ENCODE measurements at regions not wholly inside any gene's neighbourhood (a gene's known extent, or its start where the extent isn't known, plus 50 kb on each side); places are given as distances from the start of the nearest gene placed in this dataset.

DNA sequence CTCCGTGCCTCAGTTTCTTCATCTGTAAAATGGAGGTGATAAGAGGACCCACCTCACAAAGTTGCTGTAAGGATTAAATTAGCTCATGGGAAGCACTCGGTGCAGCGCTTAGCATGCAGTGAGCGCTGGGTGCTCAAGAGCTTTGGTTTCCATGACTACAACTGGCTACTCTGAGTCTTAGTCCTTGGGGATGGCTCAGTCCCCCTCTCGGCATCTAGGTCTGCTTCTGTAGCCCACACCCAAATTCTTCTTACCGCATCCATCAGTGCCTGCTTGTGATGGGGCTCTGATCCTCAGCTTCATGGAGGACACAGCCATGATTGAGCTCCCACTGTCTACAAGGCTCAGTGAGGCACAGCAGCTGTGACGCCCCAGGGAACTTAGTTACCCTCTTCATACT is 159.0 kb downstream of the ACTL8 start:
- H3K4me3 ChIP-seq (ENCODE audit: low read depth, low read length), result no peak overlapping the region
- H3K36me3 ChIP-seq, result no peaks in the 10 kb centered on the region
- no peak for DNase-seq
- no peaks in the 10 kb centered on the region for H3K27me3 ChIP-seq (ENCODE audit: insufficient read depth, low read depth, severe bottlenecking)
- no peak overlapping the region for H3K27ac ChIP-seq
- TF ChIP-seq, protein P1, sequence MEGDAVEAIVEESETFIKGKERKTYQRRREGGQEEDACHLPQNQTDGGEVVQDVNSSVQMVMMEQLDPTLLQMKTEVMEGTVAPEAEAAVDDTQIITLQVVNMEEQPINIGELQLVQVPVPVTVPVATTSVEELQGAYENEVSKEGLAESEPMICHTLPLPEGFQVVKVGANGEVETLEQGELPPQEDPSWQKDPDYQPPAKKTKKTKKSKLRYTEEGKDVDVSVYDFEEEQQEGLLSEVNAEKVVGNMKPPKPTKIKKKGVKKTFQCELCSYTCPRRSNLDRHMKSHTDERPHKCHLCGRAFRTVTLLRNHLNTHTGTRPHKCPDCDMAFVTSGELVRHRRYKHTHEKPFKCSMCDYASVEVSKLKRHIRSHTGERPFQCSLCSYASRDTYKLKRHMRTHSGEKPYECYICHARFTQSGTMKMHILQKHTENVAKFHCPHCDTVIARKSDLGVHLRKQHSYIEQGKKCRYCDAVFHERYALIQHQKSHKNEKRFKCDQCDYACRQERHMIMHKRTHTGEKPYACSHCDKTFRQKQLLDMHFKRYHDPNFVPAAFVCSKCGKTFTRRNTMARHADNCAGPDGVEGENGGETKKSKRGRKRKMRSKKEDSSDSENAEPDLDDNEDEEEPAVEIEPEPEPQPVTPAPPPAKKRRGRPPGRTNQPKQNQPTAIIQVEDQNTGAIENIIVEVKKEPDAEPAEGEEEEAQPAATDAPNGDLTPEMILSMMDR (IDR thresholded peaks at IDR 0.05; ENCODE audit: low read depth, low read length), result no peak
- H3K9me3 ChIP-seq (ENCODE audit: severe bottlenecking), result no peaks in the 10 kb centered on the region

DNA sequence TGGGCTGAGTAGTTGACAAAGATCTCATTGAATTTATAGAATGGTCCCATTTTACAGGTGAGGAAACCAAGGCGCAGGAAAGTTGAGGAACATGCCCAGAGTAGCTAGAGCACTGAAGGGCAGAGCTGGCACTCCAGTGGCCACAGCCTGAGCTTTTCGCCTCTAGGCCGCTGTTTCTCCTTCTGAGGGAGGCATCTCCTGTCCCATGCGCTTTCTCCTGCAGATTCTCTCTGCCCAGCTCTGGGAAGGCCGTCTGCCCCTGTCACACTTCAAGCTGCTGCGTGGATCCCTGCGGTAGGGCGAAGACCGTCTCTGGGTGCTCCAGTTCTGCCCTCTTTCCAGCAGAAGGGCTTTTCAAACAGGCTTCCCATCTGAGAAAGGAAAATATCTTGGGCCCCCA is 159.9 kb downstream of the ACTL8 start:
- Histone ChIP-seq H3K4me3 (ENCODE audit: low read depth, low read length) (no peak overlapping the region), H3K27me3 (ENCODE audit: insufficient read depth, low read depth, severe bottlenecking) (no peaks in the 10 kb centered on the region), H3K9me3 (ENCODE audit: severe bottlenecking) (no peaks in the 10 kb centered on the region), H3K36me3 (no peaks in the 10 kb centered on the region), H3K27ac (no peak overlapping the region)
- TF ChIP-seq, protein P1 (IDR thresholded peaks at IDR 0.05; ENCODE audit: low read depth, low read length), result no peak
- no peak for DNase-seq

DNA sequence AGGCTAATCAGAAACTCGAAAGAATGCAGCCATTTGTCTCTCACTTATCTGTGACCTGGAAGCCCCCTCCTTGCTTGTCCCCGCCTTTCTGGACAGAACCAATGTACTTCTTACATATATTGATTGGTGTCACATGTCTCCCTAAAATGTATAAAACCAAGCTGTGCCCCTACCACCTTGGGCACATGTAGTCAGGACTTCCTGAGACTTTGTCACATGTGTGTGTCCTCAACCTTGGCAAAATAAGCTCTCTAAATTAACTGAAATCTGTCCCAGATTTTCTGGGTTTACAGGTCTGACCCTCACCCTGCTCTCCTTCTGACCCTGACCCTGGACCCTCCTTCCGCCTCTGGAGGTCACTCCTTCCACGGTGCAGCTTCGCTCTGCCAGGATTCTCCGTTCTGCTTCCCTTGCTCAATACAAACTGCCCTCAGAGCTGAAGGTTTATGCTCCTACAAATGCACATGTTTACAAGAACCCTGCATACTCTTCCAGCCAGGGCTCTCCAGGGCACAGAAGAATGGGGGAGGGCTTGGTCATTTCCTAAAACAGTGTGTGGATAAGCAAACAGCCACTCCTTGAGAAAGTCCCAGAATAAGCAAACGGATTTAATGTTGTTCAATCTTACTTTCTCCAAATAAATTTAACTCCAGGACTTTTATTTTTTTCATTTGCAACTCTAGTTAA is 160.5 kb downstream of the ACTL8 start:
- Histone ChIP-seq H3K4me3 (ENCODE audit: low read depth, low read length) (no peak overlapping the region), H3K27me3 (ENCODE audit: insufficient read depth, low read depth, severe bottlenecking) (no peaks in the 10 kb centered on the region), H3K9me3 (ENCODE audit: severe bottlenecking) (no peaks in the 10 kb centered on the region), H3K36me3 (no peaks in the 10 kb centered on the region), H3K27ac (no peak overlapping the region)
- TF ChIP-seq, protein P1 (IDR thresholded peaks at IDR 0.05; ENCODE audit: low read depth, low read length), result no peak
- DNase-seq, result no peak

DNA sequence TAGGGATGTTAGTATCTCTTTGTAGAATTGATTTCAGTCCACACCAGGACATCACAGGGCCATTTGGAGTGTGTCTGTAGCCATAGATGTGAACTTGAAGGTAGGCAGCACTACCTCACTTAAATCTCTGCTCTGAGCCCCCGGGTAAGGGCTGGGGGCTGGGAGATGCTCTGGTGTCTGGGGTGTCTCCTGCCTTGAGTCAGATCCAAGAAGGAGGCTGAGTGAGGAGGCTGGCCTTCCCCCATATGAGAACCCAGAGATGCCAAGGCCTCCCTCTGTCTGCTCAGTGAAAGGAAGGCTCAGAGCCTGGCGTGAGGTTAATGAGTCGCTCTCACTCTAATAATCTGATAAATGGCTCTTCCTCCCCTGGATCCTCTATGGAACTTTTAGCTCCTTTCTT is 161.6 kb downstream of the ACTL8 start:
- no peaks in the 10 kb centered on the region for H3K36me3 ChIP-seq
- DNase-seq, result no peak
- TF ChIP-seq, protein P1 (IDR thresholded peaks at IDR 0.05; ENCODE audit: low read depth, low read length), result no peak
- no peaks in the 10 kb centered on the region for H3K9me3 ChIP-seq (ENCODE audit: severe bottlenecking)
- no peak overlapping the region for H3K4me3 ChIP-seq (ENCODE audit: low read depth, low read length)
- H3K27ac ChIP-seq, result no peak overlapping the region
- H3K27me3 ChIP-seq (ENCODE audit: insufficient read depth, low read depth, severe bottlenecking), result no peaks in the 10 kb centered on the region

DNA sequence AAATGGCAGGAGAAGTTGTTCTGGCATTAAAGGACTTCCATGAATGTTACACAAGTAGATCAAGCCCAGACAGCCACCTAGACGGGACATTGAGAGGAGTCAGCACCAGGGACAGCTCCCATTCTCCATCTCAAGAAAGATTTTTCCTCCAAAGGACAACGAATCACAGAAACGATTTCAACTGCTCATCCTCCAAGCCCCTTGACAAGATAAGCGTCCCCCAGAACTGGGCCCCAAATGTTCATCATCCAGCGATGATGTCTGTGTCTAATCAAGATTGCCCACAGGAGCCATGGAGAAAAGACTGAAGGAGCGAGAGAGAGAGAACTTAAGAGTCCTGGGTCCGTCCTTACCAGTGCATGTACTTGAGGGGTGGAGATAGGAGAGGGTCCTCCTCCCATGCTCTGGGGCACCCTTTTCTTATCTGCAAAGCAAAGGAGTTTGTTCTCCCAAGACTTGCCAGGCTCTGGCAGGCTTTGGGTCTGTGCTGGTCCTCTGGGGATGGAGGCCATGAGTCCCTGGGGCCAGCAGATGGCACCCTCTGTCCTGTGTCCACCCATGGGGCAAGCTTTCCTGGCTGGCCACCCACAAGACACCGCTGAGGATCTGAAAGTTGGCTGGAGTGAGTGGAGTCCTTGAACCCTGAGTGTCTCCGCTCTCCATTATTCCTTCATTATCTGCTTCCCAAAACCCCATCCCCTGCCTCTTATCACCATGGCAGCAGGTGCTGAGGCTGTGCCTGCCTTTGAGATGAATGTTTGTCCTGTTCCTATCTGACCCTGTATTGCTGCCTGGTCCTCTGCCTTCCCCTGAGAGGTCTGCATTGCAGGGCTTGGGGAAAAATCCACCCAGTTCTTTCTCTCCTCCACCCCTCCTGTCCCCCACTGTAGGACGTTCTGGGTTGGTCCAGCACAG is 164.6 kb downstream of the ACTL8 start:
- H3K9me3 ChIP-seq (ENCODE audit: severe bottlenecking), result no peaks in the 10 kb centered on the region
- no peak overlapping the region for H3K4me3 ChIP-seq (ENCODE audit: low read depth, low read length)
- TF ChIP-seq, protein P1 (IDR thresholded peaks at IDR 0.05; ENCODE audit: low read depth, low read length), result peak; percentile 96
- H3K36me3 ChIP-seq, result no peaks in the 10 kb centered on the region
- peak; percentile 77 for DNase-seq
- H3K27me3 ChIP-seq (ENCODE audit: insufficient read depth, low read depth, severe bottlenecking), result no peaks in the 10 kb centered on the region
- no peak overlapping the region for H3K27ac ChIP-seq
